HepG2 (cell line): ENCODE measurements at regions not wholly inside any gene's neighbourhood (a gene's known extent, or its start where the extent isn't known, plus 50 kb on each side); places are given as distances from the start of the nearest gene placed in this dataset.

Source experiments
- ATAC-seq: fragments of 200-7000 bp; cut with Tn5 transposase; 3 replicates; pipeline ENCODE4 v1.9.1; 2020; ENCODE audit warnings: mild to moderate bottlenecking, moderate library complexity
- BruUV-seq: library from RNA; stranded (reverse); fragments of 400-500 nt; replicated peaks from 2 replicates; lab custom pipeline; 2021; lab: Mats Ljungman, UMichigan
- CTCF ChIA-PET: fragments of 300-600 bp; formaldehyde crosslinking; extraction: SDS; loops from one replicate; lab custom pipeline; 2021; ENCODE audit warnings: low total read pairs, inconsistent platforms, low intra/inter-chr PET ratio; lab: Yijun Ruan, JAX
- POLR2A ChIA-PET: fragments of 350-600 bp; sonication (Branson Sonifier 250); formaldehyde crosslinking; loops from one replicate; lab custom pipeline; 2020; ENCODE audit warnings: antibody characterized with exemption, inconsistent platforms; lab: Yijun Ruan, JAX
- DNase-seq: peaks from one replicate; pipeline ENCODE4 v3.0.0-alpha.2; 2015; ENCODE audit warnings: low spot score
- FAIRE-seq: peaks from 3 replicates; lab custom pipeline; 2011; peaks lifted over from hg19 to GRCh38; lab: Jason Lieb, UNC
- H2AFZ ChIP-seq: one replicate; pipeline ENCODE4 v1.6.1; 2011; ENCODE audit warnings: low read length, inconsistent platforms
- H3K27ac ChIP-seq: fragments of 300-600 bp; 3 replicates; pipeline ENCODE4 v1.8.0; 2011; ENCODE audit warnings: mixed run types, mild to moderate bottlenecking, mixed read lengths, low read length, inconsistent platforms; ENCODE audit not compliant: insufficient read depth; ENCODE audit errors: extremely low read length
- H3K27me3 ChIP-seq, 2 experiments: fragments of 200-600 bp in 1 of 2; 2 replicates in 1 of 2; 3 replicates in 1 of 2; pipeline versions ENCODE4 v1.6.0 to v1.8.0; 2011; ENCODE audit warnings: low read length in 2 of 2, mild to moderate bottlenecking in 2 of 2, moderate library complexity in 2 of 2, inconsistent platforms in 1 of 2; ENCODE audit not compliant: insufficient read depth in 2 of 2, control insufficient read depth in 1 of 2
- H3K36me3 ChIP-seq, 2 experiments: fragments of 200-600 bp in 1 of 2; replicated peaks in 1 of 2; 2 replicates in 1 of 2; 3 replicates in 1 of 2; pipeline versions ENCODE4 v1.5.1 to v1.8.0; 2011; ENCODE audit warnings: low read length in 2 of 2, inconsistent platforms in 1 of 2; ENCODE audit not compliant: insufficient read depth in 2 of 2, control insufficient read depth in 1 of 2
- H3K4me1 ChIP-seq: 2 replicates; pipeline ENCODE4 v1.5.1; 2012; ENCODE audit warnings: low read length, inconsistent platforms; ENCODE audit not compliant: insufficient read depth
- H3K4me2 ChIP-seq: 2 replicates; pipeline ENCODE4 v1.6.0; 2011; ENCODE audit warnings: low read depth, low read length, inconsistent platforms
- H3K4me3 ChIP-seq, 3 experiments: fragments of 200-600 bp in 1 of 3; sonication (generic), shearing (Covaris generic) in 1 of 3; replicated peaks in 1 of 3; 2 replicates each; pipeline ENCODE4 v1.5.1; 2011 to 2016; ENCODE audit warnings: low read length in 3 of 3, inconsistent platforms in 2 of 3, low read depth in 2 of 3, mild to moderate bottlenecking in 2 of 3, control low read depth in 1 of 3, mixed read lengths in 1 of 3; ENCODE audit not compliant: insufficient read depth in 1 of 3
- H3K79me2 ChIP-seq: one replicate; pipeline ENCODE4 v1.6.1; 2011; ENCODE audit warnings: low read length, inconsistent platforms; ENCODE audit not compliant: insufficient read depth
- H3K9ac ChIP-seq: 2 replicates; pipeline ENCODE4 v1.6.0; 2011; ENCODE audit warnings: mild to moderate bottlenecking, low read depth, low read length, inconsistent platforms; ENCODE audit not compliant: insufficient read depth
- H3K9me3 ChIP-seq: 2 replicates; pipeline ENCODE4 v1.5.1; 2012; ENCODE audit warnings: mild to moderate bottlenecking, low read length
- H4K20me1 ChIP-seq: 2 replicates; pipeline ENCODE4 v1.6.0; 2011; ENCODE audit warnings: inconsistent platforms, mild to moderate bottlenecking, low read length, moderate library complexity; ENCODE audit not compliant: insufficient read depth
- AGO1 ChIP-seq: fragments of 200-400 bp; formaldehyde crosslinking; IDR thresholded peaks from 2 replicates; pipeline ENCODE4 v1.6.1; 2017; ENCODE audit warnings: mild to moderate bottlenecking, low read depth, low read length, moderate library complexity; ENCODE audit not compliant: poor library complexity, severe bottlenecking
- ARNT ChIP-seq: fragments of 450-650 bp; IDR thresholded peaks from 2 replicates; pipeline ENCODE4 v1.6.1; 2017
- GZF1 ChIP-seq: sonication (generic); formaldehyde crosslinking; IDR thresholded peaks from 2 replicates; pipeline ENCODE4 v1.5.1; 2020; ENCODE audit warnings: mild to moderate bottlenecking, missing genetic modification reagents
- NFE2L2 ChIP-seq: fragments of 150-350 bp; IDR thresholded peaks from 2 replicates; pipeline ENCODE4 v1.6.1; 2014; ENCODE audit warnings: low read length
- NFYC ChIP-seq: IDR thresholded peaks from 2 replicates; pipeline ENCODE4 v1.6.1; 2016; ENCODE audit warnings: missing genetic modification reagents, missing compliant biosample characterization
- RARG ChIP-seq: sonication (generic); formaldehyde crosslinking; IDR thresholded peaks from 2 replicates; pipeline ENCODE4 v1.4.0; 2020; ENCODE audit warnings: low read depth, mild to moderate bottlenecking, missing genetic modification reagents
- SATB2 ChIP-seq: sonication (generic); formaldehyde crosslinking; IDR thresholded peaks from 2 replicates; pipeline ENCODE4 v1.5.0; 2020; ENCODE audit warnings: missing genetic modification reagents
- SOX6 ChIP-seq, 2 experiments: fragments of 450-650 bp in 1 of 2; sonication (generic) in 1 of 2; formaldehyde crosslinking in 1 of 2; IDR thresholded peaks; 2 replicates each; pipeline versions ENCODE4 v1.4.0 to v1.6.1; 2017 to 2020; ENCODE audit warnings: antibody characterized with exemption in 1 of 2, mild to moderate bottlenecking in 1 of 2, missing genetic modification reagents in 1 of 2
- TAF15 ChIP-seq: fragments of 200-400 bp; formaldehyde crosslinking; IDR thresholded peaks from one replicate; pipeline ENCODE4 v1.6.1; 2018; ENCODE audit warnings: mild to moderate bottlenecking, low read depth, low read length; ENCODE audit not compliant: poor library complexity, severe bottlenecking
- THAP11 ChIP-seq: IDR thresholded peaks from 2 replicates; pipeline ENCODE4 v1.6.1; 2016; ENCODE audit warnings: missing biosample characterization, missing genetic modification reagents
- ZBTB21 ChIP-seq: sonication (generic); formaldehyde crosslinking; IDR thresholded peaks from 2 replicates; pipeline ENCODE4 v1.4.0; 2020; ENCODE audit warnings: missing genetic modification reagents
- ZIK1 ChIP-seq: sonication (generic); formaldehyde crosslinking; IDR thresholded peaks from 2 replicates; pipeline ENCODE4 v1.5.0; 2020; ENCODE audit warnings: mild to moderate bottlenecking, low read depth, missing genetic modification reagents, borderline replicate concordance
- ZNF136 ChIP-seq: sonication (generic); formaldehyde crosslinking; IDR thresholded peaks from 2 replicates; pipeline ENCODE4 v1.8.1; 2022; ENCODE audit warnings: low read depth, mild to moderate bottlenecking, moderate library complexity, missing genetic modification reagents
- ZNF530 ChIP-seq: sonication (generic); formaldehyde crosslinking; IDR thresholded peaks from 2 replicates; pipeline ENCODE4 v1.5.0; 2020; ENCODE audit warnings: low read depth, mild to moderate bottlenecking, missing genetic modification reagents
- ZNF563 ChIP-seq: sonication (generic); formaldehyde crosslinking; IDR thresholded peaks from 2 replicates; pipeline ENCODE4 v1.8.0; 2022; ENCODE audit warnings: mild to moderate bottlenecking, moderate library complexity, missing genetic modification reagents
- ZNF747 ChIP-seq: sonication (generic); formaldehyde crosslinking; IDR thresholded peaks from 2 replicates; pipeline ENCODE4 v1.8.1; 2023; ENCODE audit warnings: missing genetic modification reagents, mild to moderate bottlenecking, borderline replicate concordance
- WGBS: methylation state at CpG from one replicate; pipeline ENCODE4 v1.1.6; 2017; ENCODE audit warnings: low lambda C conversion rate; 5-methylcytosine and 5-hydroxymethylcytosine counted together
- in situ Hi-C: cut with HindIII; loops from 2 replicates; pipeline ENCODE4 v1.10.0; 2017; ENCODE audit warnings: low pct_unique_long_range_greater_than_20kb; ENCODE audit not compliant: extremely low pct_ligation_motif_present
- intact Hi-C: fragments of 100-400 bp; cut with micrococcal nuclease; formaldehyde crosslinking; loops from one replicate; pipeline ENCODE4 v1.10.0; 2022; ENCODE audit not compliant: unreplicated experiment
- TF ChIP-seq, protein P1 (sequence below): IDR thresholded peaks from 2 replicates; pipeline ENCODE4 v1.6.1; 2018; ENCODE audit warnings: missing genetic modification reagents, mild to moderate bottlenecking, missing compliant biosample characterization
- TF ChIP-seq, protein P2 (sequence below), 2 experiments: fragments of 450-650 bp in 1 of 2; sonication (generic) in 1 of 2; formaldehyde crosslinking; IDR thresholded peaks; 2 replicates each; pipeline versions ENCODE4 v1.5.0 to v1.8.0; 2020 to 2022; ENCODE audit warnings: mild to moderate bottlenecking in 1 of 2, missing genetic modification reagents in 1 of 2

DNA sequence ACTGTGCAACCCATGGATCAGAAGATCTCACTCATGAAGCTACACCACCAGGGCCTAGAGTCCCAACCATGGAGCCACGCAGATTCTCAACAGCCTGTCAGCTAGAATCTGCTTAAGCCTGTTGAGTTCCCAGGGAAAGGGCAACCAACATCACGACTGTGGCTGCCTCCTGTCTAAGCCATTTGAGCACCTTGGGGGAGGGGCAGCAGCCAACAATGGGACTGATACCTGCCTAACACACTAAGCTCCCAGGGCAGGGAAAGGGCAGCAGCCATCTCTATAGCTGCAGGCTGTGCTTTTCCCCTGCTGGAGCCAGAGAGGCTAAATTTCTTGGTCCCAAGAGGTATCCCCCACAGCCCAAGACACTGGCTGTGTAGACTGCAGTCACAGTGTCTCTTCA lies 96.5 kb upstream of the TCEAL2 start:
- Histone ChIP-seq H3K36me3 (no peaks in the 10 kb centered on the region), H3K4me1 (no peaks in the 10 kb centered on the region), H3K9ac (no peak overlapping the region), H3K4me2 (no peak overlapping the region), H3K9me3 (peaks cover 15% of the 10 kb centered on the region), H3K27ac (no peak overlapping the region), H3K4me3 (no peak overlapping the region), H3K79me2 (no peaks in the 10 kb centered on the region), H4K20me1 (no peaks in the 10 kb centered on the region), H2AFZ (no peak overlapping the region), H3K27me3 (no peaks in the 10 kb centered on the region)
- ChIA-PET POLR2A (no interaction called here), CTCF (no interaction called here)
- no peak for DNase-seq
- FAIRE-seq, result no peak
- in situ Hi-C loops, result no loop called here
- BruUV-seq, result no TSS peak
- no peak for TF ChIP-seq ZBTB21 (CRISPR knock-in tag)
- no peak for TF ChIP-seq ZNF747 (CRISPR knock-in tag)
- no peak for TF ChIP-seq RARG (CRISPR knock-in tag)
- TF ChIP-seq ZNF530 (CRISPR knock-in tag), result no peak
- TF ChIP-seq ZIK1 (CRISPR knock-in tag), result no peak
- TF ChIP-seq, protein P1, sequence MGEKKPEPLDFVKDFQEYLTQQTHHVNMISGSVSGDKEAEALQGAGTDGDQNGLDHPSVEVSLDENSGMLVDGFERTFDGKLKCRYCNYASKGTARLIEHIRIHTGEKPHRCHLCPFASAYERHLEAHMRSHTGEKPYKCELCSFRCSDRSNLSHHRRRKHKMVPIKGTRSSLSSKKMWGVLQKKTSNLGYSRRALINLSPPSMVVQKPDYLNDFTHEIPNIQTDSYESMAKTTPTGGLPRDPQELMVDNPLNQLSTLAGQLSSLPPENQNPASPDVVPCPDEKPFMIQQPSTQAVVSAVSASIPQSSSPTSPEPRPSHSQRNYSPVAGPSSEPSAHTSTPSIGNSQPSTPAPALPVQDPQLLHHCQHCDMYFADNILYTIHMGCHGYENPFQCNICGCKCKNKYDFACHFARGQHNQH (CRISPR knock-in tag), result no peak
- no peak for TF ChIP-seq SOX6 (IDR thresholded peaks at IDR 0.05)
- no peak for TF ChIP-seq SOX6 (CRISPR knock-in tag; IDR thresholded peaks at IDR 0.05)
- no peak for TF ChIP-seq AGO1
- intact Hi-C loops, result no loop called here
- no CpG with 5 or more reads among the region's 2 CpGs for WGBS
- ATAC-seq, result no peak

DNA sequence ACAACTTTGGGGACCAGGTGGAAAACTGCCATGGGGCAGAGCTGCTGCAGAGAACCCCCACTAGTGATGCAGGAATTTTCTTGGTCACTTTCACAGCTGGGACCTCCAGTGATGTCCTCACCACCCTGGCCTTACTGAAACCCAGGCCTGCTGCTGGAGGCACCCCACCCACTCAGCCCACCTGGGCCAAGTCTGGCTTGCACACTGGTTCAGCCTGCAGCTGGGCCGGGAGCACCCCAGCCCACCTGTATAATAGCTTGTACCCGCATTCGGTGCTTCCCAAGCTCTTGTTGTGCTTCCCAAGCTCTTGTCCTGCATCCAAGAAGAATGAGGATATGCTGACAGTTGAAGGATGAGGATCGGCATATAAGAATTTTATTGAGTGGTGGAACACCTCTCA lies 86.4 kb upstream of the ZMAT1 start:
- no peaks in the 10 kb centered on the region for H3K4me1 ChIP-seq
- no peak overlapping the region for H3K9ac ChIP-seq
- BruUV-seq, result no TSS peak
- no peaks in the 10 kb centered on the region for H3K36me3 ChIP-seq
- no peaks in the 10 kb centered on the region for H4K20me1 ChIP-seq
- H3K27ac ChIP-seq, result no peak overlapping the region
- no peak for DNase-seq
- CTCF ChIA-PET, result no interaction called here
- H3K4me3 ChIP-seq, result no peak overlapping the region
- no peak overlapping the region for H3K4me2 ChIP-seq
- no peak for ATAC-seq
- POLR2A ChIA-PET, result no interaction called here
- no peak overlapping the region for H2AFZ ChIP-seq
- intact Hi-C loops (no loop called here), in situ Hi-C loops (no loop called here)
- 17% methylated on average over 1 of the region's 4 CpGs for WGBS
- TF ChIP-seq ZNF136, result no peak
- TF ChIP-seq SATB2, result no peak
- TF ChIP-seq, protein P2, sequence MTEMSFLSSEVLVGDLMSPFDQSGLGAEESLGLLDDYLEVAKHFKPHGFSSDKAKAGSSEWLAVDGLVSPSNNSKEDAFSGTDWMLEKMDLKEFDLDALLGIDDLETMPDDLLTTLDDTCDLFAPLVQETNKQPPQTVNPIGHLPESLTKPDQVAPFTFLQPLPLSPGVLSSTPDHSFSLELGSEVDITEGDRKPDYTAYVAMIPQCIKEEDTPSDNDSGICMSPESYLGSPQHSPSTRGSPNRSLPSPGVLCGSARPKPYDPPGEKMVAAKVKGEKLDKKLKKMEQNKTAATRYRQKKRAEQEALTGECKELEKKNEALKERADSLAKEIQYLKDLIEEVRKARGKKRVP (CRISPR knock-in tag; IDR thresholded peaks at IDR 0.05), result no peak
- no peak for TF ChIP-seq TAF15
- TF ChIP-seq THAP11 (CRISPR knock-in tag), result no peak
- TF ChIP-seq ARNT, result no peak
- TF ChIP-seq NFE2L2, result no peak
- TF ChIP-seq NFYC (CRISPR knock-in tag), result no peak
- no peak for TF ChIP-seq ZNF563
- no peak for TF ChIP-seq GZF1
- H3K79me2 ChIP-seq, result no peaks in the 10 kb centered on the region
- no peak for FAIRE-seq
- no peaks in the 10 kb centered on the region for H3K27me3 ChIP-seq
- H3K9me3 ChIP-seq, result no peaks in the 10 kb centered on the region; the same call in 1 of the 2 replicates
